Prostate gland (tissue), 2 donors: ENCODE measurements at regions not wholly inside any gene's neighbourhood (a gene's known extent, or its start where the extent isn't known, plus 50 kb on each side); places are given as distances from the start of the nearest gene placed in this dataset.

Experiments
- DNase-seq: peaks from one replicate; pipeline ENCODE4 v3.0.0-alpha.2; 2019; ENCODE audit warnings: low spot score
- H3K27ac ChIP-seq, 2 donors: fragments of 200-600 bp; sonication (generic); 2 replicates each; pipeline ENCODE4 v1.5.1; 2017 to 2019
- H3K27me3 ChIP-seq: fragments of 200-600 bp; sonication (generic); replicated peaks from 2 replicates; pipeline ENCODE4 v1.5.1; 2019; ENCODE audit not compliant: insufficient read depth
- H3K36me3 ChIP-seq, 2 donors: fragments of 200-600 bp; sonication (generic); 1 replicate in 1 of 2; 2 replicates in 1 of 2; pipeline versions ENCODE4 v1.5.1 to v1.8.1; 2017 to 2019
- H3K4me1 ChIP-seq: fragments of 200-600 bp; sonication (generic); replicated peaks from 2 replicates; pipeline ENCODE4 v1.5.1; 2019
- H3K4me3 ChIP-seq, 2 donors: fragments of 200-600 bp; sonication (generic); 2 replicates each; pipeline ENCODE4 v1.5.1; 2017 to 2019
- H3K9me3 ChIP-seq: fragments of 200-600 bp; sonication (generic); 2 replicates; pipeline ENCODE4 v1.5.1; 2017
- CTCF ChIP-seq, 4 experiments: fragments of 200-600 bp in 2 of 4; fragments of 450-650 bp in 2 of 4; sonication (generic) in 2 of 4; IDR thresholded peaks; 1 replicate in 3 of 4; 2 replicates in 1 of 4; pipeline ENCODE4 v1.5.1; 2016 to 2019; ENCODE audit warnings: antibody characterized with exemption in 4 of 4, mild to moderate bottlenecking in 2 of 4, moderate library complexity in 2 of 4
- POLR2A ChIP-seq: fragments of 450-650 bp; IDR thresholded peaks from one replicate; pipeline ENCODE4 v1.6.1; 2016; ENCODE audit warnings: antibody characterized with exemption, mild to moderate bottlenecking
- POLR2AphosphoS5 ChIP-seq: sonication (generic); formaldehyde crosslinking; IDR thresholded peaks from one replicate; pipeline ENCODE4 v1.6.1; 2017; ENCODE audit warnings: antibody characterized with exemption
- WGBS: methylation state at CpG from one replicate; pipeline ENCODE4 v1.1.5; 2018; 5-methylcytosine and 5-hydroxymethylcytosine counted together
- intact Hi-C: fragments of 100-400 bp; cut with DNase I; formaldehyde crosslinking; loops from one replicate; pipeline ENCODE4 v1.14.2; 2022

- Histone ChIP-seq H3K27me3 (no peaks in the 10 kb centered on the region), H3K27ac (no peak overlapping the region), H3K4me1 (no peaks in the 10 kb centered on the region), H3K4me3 (no peak overlapping the region), H3K36me3 (no peaks in the 10 kb centered on the region), H3K9me3 (no peaks in the 10 kb centered on the region)
- no peak for TF ChIP-seq POLR2A
- TF ChIP-seq CTCF (IDR thresholded peaks at IDR 0.05) = no peak
- TF ChIP-seq POLR2AphosphoS5 = no peak
- intact Hi-C loops = no loop called here
- 67% methylated on average over 11 of the region's 11 CpGs for WGBS
- no peak for DNase-seq
These were observed 139.8 kb upstream of the RPS23 start for GRCh38 chr5:82417776-82418607.

DNA sequence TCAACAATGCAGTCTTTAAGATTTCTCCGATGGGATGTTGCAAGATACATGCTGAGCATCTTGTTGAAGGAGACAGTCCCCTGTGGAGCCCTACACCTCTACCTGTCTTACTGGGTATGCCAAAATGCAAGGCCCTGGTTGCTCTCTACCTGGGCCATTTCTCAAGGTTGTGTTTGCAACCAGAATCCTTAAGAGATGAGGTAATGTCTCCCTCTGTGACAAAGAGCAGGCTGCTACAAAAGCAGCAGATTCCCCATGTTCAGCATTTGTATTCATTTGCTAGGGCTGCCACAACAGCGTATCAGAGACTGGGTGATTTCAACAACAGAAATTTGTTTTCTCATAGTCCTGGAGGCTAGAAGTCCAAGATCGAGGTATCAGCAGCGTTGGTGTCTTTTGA, 138.4 kb upstream of the RPS23 start:
- no peak for DNase-seq

DNA sequence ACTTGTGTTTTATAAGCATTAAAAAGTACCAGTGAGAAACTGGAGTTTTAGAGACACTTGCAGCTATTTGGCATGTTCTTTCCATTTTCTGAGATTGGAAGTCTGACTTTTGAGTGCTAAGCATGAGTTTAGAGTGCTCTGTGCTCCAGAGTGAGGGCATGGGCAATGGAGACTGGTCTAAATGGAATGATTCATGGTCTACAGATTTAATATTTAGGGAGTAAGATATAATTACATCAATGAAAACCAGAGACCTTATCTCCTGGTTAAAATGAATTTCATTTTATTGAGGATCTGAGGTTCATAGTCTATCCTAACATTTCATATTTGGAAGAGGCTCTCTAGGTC, 135.9 kb upstream of the RPS23 start:
- H3K4me1 ChIP-seq = no peaks in the 10 kb centered on the region
- no peaks in the 10 kb centered on the region for H3K36me3 ChIP-seq
- no peak overlapping the region for H3K4me3 ChIP-seq
- H3K27ac ChIP-seq = no peak overlapping the region
- no peaks in the 10 kb centered on the region for H3K9me3 ChIP-seq
- no peaks in the 10 kb centered on the region for H3K27me3 ChIP-seq
- intact Hi-C loops = no loop called here
- TF ChIP-seq POLR2A = no peak
- no peak for TF ChIP-seq POLR2AphosphoS5
- TF ChIP-seq CTCF (IDR thresholded peaks at IDR 0.05) = no peak
- DNase-seq = no peak

More for the DNA sequence above, 138.4 kb upstream of the RPS23 start:
- Histone ChIP-seq H3K27ac (no peak overlapping the region), H3K4me1 (no peaks in the 10 kb centered on the region), H3K9me3 (no peaks in the 10 kb centered on the region), H3K4me3 (no peak overlapping the region), H3K36me3 (no peaks in the 10 kb centered on the region), H3K27me3 (no peaks in the 10 kb centered on the region)
- intact Hi-C loops = no loop called here
- no peak for TF ChIP-seq POLR2AphosphoS5
- TF ChIP-seq POLR2A = no peak
- no peak for TF ChIP-seq CTCF (IDR thresholded peaks at IDR 0.05)
- 73% methylated on average over 4 of the region's 4 CpGs for WGBS

DNA sequence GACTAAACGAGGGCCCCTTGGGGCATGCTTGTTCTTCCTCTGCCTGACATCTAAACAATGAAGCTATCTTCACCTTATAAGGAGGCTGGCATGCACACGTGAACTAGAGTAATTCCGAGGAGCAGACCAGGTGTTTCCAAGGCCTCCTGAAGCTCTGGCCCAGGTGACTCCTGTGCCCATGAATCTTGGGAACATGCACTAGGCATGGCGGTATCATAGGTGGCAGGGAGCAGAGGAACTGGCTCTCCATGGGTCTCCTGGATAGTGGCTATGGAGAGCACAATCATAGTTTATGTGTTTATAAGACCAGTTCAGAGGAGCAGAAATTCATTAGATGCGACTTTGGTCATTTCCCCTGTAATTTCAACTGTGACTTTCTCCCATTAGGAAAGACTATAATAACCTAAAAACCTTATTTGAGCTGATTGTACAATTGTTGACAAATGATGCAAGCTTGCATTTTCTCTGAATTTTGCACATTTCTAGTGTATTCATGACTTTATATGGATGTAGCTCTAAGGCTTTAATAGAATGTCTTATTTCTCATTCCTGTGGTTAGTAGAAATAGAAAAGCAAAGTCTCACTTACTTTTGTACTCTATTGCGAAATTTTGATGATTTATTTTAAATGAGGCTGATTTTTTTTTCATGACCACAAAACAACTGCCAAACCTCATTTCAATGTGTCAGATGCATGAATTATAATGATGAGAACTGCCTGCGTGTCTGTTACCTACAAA, 135.3 kb upstream of the RPS23 start:
- Histone ChIP-seq H3K27me3 (no peaks in the 10 kb centered on the region), H3K4me3 (no peak overlapping the region), H3K36me3 (no peaks in the 10 kb centered on the region), H3K4me1 (no peaks in the 10 kb centered on the region), H3K27ac (no peak overlapping the region), H3K9me3 (no peaks in the 10 kb centered on the region)
- intact Hi-C loops = no loop called here
- 54% methylated on average over 7 of the region's 7 CpGs for WGBS
- TF ChIP-seq POLR2AphosphoS5 = no peak
- no peak for TF ChIP-seq CTCF (IDR thresholded peaks at IDR 0.05)
- no peak for TF ChIP-seq POLR2A
- DNase-seq = no peak

- 91% methylated on average over 3 of the region's 3 CpGs for WGBS
These were observed 129.9 kb upstream of the RPS23 start for GRCh38 chr5:82408033-82408432.

More at GRCh38 chr5:82408033-82408432, 129.9 kb upstream of the RPS23 start:
- H3K36me3 ChIP-seq = no peaks in the 10 kb centered on the region
- no peak for DNase-seq
- H3K4me1 ChIP-seq = no peaks in the 10 kb centered on the region
- H3K9me3 ChIP-seq = no peaks in the 10 kb centered on the region
- no peaks in the 10 kb centered on the region for H3K27me3 ChIP-seq
- intact Hi-C loops = no loop called here
- H3K4me3 ChIP-seq = no peak overlapping the region
- H3K27ac ChIP-seq = no peak overlapping the region
- no peak for TF ChIP-seq POLR2A
- TF ChIP-seq CTCF (IDR thresholded peaks at IDR 0.05) = no peak
- no peak for TF ChIP-seq POLR2AphosphoS5
